ENCODE measurements at regions not wholly inside any gene's neighbourhood (a gene's known extent, or its start where the extent isn't known, plus 50 kb on each side); places are given as distances from the start of the nearest gene placed in this dataset.
A peak's percentile ranks its signal among the peaks of the same experiment; 100 is the strongest.
"Not testable (repeated sequence)": the region's sequence is repeated elsewhere in the genome, so short reads cannot be mapped to it uniquely, and the experiment has no call there.

DNA sequence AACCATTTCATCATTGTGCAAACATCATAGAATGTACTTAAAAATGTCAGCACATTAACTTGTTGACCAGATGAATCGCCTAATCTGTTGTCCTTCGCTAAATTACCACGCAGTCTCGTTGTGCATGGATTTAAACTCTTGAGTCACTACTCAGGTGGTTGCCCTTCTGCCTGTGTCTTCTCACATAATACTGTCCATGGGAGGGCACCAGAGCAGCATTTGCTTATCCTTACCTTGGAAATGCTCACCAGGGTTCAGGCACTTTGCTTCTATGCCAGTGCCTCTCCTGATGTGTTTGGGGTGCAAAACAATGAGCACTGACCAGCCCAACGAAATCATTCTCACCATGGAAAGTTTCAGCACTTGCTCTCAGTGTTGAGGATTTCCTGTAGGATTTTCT, 559.9 kb downstream of the RWDD3 start:
- Histone ChIP-seq H3K27ac (ENCODE audit: low read length) (no peak overlapping the region), H3K36me3 (ENCODE audit: insufficient read depth, low read depth, low read length) (no peaks in the 10 kb centered on the region), H3K9ac (ENCODE audit: low read depth, low read length) (no peak overlapping the region), H3K4me3 (ENCODE audit: low read length) (0 out of 2 replicates have a peak overlapping the region, but pooled peaks have one; percentile 21), H3K4me1 (ENCODE audit: insufficient read depth, low read length) (peaks cover 12% of the 10 kb centered on the region; the same call in 1 of the 2 replicates), H3K27me3 (ENCODE audit: insufficient read depth, low read length) (no peaks in the 10 kb centered on the region), H3K9me3 (ENCODE audit: insufficient read depth, low read depth, low read length) (peaks cover 5% of the 10 kb centered on the region; the same call in 1 of the 2 replicates)

DNA sequence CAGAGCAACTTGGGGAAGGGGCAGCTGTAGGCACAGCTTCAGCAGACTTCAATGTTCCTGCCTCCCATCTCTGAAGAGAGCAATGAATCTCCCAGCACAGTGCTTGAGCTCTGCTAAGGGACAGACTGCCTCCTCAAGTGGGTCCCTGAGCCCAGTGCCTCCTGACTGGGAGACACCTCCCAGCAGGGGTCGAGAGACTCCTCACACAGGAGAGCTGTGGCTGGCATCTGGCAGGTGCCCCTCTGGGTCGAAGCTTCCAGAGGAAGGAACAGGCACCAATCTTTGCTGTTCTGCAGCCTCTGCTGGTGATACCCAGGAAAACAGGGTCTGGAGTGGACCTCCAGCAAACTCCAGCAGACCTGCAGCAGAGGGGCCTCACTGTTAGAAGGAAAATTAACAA, 563.8 kb downstream of the RWDD3 start:
- not testable (repeated sequence) for H3K36me3 ChIP-seq (ENCODE audit: insufficient read depth, low read depth, low read length); H3K9me3 ChIP-seq (ENCODE audit: insufficient read depth, low read depth, low read length); H3K9ac ChIP-seq (ENCODE audit: low read depth, low read length); H3K27ac ChIP-seq (ENCODE audit: low read length); H3K4me3 ChIP-seq (ENCODE audit: low read length); H3K27me3 ChIP-seq (ENCODE audit: insufficient read depth, low read length)
- H3K4me1 ChIP-seq (ENCODE audit: insufficient read depth, low read length): peaks cover 12% of the 10 kb centered on the region; the same call in 1 of the 2 replicates

DNA sequence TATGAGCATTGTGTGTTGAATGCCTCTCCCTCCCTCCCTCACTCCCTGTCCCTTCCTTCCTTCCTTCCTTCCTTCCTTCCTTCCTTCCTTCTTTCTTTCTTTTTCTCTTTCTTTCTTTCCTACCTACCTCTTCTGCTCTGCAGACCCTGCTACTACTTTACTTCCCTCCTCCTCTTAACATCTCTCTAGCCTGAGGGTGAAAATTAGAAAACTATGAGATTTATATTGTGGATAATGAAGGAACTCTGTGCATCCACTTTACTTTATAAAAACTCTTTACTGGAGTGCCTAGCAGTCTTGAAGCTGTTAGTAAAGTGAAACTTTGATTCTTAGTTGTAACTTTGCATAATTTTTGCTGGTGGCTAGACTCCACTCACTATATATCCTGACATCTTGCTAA, 572.2 kb downstream of the RWDD3 start:
- Histone ChIP-seq H3K4me1 (ENCODE audit: insufficient read depth, low read length) (peaks cover 11% of the 10 kb centered on the region; the same call in 1 of the 2 replicates), H3K27ac (ENCODE audit: low read length) (no peak overlapping the region), H3K27me3 (ENCODE audit: insufficient read depth, low read length) (no peaks in the 10 kb centered on the region), H3K36me3 (ENCODE audit: insufficient read depth, low read depth, low read length) (no peaks in the 10 kb centered on the region), H3K4me3 (ENCODE audit: low read length) (no peak overlapping the region), H3K9me3 (ENCODE audit: insufficient read depth, low read depth, low read length) (no peaks in the 10 kb centered on the region), H3K9ac (ENCODE audit: low read depth, low read length) (no peak overlapping the region)

DNA sequence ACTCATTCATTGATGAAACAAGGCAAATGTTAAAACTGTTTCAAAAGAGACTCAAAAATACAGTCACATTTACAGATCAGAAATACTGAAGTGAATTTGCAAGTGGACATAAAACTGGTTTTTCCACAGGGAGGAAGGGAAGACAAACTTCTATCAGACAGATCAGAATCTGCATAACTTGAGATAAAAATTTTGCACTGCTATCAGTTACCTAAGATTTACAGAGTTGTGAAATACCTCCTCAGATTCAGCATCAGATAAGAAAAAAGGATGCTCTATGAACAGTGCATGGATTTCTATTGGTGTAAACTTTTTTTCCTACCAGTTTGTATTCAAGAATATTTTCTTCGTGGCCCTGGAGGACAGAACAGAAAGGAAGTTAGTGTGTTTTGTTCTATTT, 575.4 kb downstream of the RWDD3 start:
- peaks cover 11% of the 10 kb centered on the region; the same call in 1 of the 2 replicates for H3K4me1 ChIP-seq (ENCODE audit: insufficient read depth, low read length)
- no peak overlapping the region for H3K4me3 ChIP-seq (ENCODE audit: low read length)
- H3K9ac ChIP-seq (ENCODE audit: low read depth, low read length): no peak overlapping the region
- H3K36me3 ChIP-seq (ENCODE audit: insufficient read depth, low read depth, low read length): no peaks in the 10 kb centered on the region
- H3K27me3 ChIP-seq (ENCODE audit: insufficient read depth, low read length): no peaks in the 10 kb centered on the region
- no peak overlapping the region for H3K27ac ChIP-seq (ENCODE audit: low read length)
- no peaks in the 10 kb centered on the region for H3K9me3 ChIP-seq (ENCODE audit: insufficient read depth, low read depth, low read length)

DNA sequence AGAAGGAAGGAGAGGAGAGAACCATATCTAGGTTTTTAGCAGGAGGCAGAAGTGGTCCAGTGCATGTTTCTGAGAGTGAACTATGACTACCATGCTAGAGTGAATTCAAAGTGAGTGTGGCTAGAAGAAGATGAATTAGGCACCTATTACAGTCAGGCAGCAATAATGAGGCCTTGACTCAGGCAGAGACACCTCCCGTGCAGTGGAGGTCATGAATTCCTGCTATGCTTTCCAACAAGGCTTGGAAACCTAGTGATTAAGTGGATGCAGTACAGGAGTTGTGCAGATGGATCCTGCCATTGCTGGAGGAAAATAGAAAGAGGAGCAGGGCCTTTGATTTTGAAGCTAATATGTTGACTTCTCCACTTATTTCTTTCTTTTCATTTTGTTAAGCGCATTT, 581.5 kb downstream of the RWDD3 start:
- no peaks in the 10 kb centered on the region for H3K36me3 ChIP-seq (ENCODE audit: insufficient read depth, low read depth, low read length)
- no peaks in the 10 kb centered on the region for H3K27me3 ChIP-seq (ENCODE audit: insufficient read depth, low read length)
- no peaks in the 10 kb centered on the region for H3K9me3 ChIP-seq (ENCODE audit: insufficient read depth, low read depth, low read length)
- H3K27ac ChIP-seq (ENCODE audit: low read length): no peak overlapping the region
- no peak overlapping the region for H3K9ac ChIP-seq (ENCODE audit: low read depth, low read length)
- no peak overlapping the region for H3K4me3 ChIP-seq (ENCODE audit: low read length)
- H3K4me1 ChIP-seq (ENCODE audit: insufficient read depth, low read length): peaks cover 8% of the 10 kb centered on the region; the same call in 1 of the 2 replicates

DNA sequence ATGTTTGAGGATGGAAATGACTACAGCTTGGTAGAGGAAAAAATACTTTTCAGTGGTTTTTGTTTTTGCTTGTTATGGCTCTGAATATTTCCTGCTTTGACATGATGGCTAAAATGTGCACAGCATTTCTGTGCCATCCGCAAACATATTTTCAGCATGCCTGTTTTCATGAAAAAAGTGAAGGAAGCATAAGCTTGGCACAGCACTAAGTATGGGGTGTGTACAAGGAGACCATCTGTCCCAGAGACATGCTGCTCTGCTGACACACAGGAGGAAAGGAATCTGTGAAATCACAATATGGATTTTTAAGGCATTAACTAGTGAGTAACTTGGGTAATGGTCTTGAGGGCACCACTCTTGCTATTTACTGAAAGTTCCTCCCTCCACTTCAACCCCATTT, 595.5 kb downstream of the RWDD3 start:
- H3K4me3 ChIP-seq (ENCODE audit: low read length): no peak overlapping the region
- no peaks in the 10 kb centered on the region for H3K9me3 ChIP-seq (ENCODE audit: insufficient read depth, low read depth, low read length)
- H3K4me1 ChIP-seq (ENCODE audit: insufficient read depth, low read length): no peaks in the 10 kb centered on the region; the same call in 1 of the 2 replicates
- H3K27me3 ChIP-seq (ENCODE audit: insufficient read depth, low read length): no peaks in the 10 kb centered on the region
- H3K9ac ChIP-seq (ENCODE audit: low read depth, low read length): no peak overlapping the region
- no peak overlapping the region for H3K27ac ChIP-seq (ENCODE audit: low read length)
- H3K36me3 ChIP-seq (ENCODE audit: insufficient read depth, low read depth, low read length): no peaks in the 10 kb centered on the region

DNA sequence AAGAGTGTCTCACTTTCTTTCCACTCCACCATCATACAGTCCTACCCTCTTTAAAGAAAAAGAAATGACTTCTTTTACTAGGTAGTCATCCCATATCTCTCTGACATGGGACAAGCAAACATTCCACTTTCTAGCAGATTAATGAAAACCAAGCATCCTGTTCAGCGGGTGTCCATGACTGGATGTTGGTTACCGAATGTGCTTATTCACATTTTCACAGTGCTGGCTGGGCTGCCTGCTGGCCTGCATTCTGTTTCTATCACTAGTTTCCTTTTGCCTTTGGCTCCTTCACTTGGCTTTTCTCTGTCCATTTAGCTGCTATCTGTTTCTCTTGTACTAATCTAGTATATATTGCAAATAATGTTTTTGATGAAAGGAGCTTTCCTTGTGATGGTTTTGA, 598.4 kb downstream of the RWDD3 start:
- Histone ChIP-seq H3K4me3 (ENCODE audit: low read length) (no peak overlapping the region), H3K27me3 (ENCODE audit: insufficient read depth, low read length) (no peaks in the 10 kb centered on the region), H3K4me1 (ENCODE audit: insufficient read depth, low read length) (no peaks in the 10 kb centered on the region; the same call in 1 of the 2 replicates), H3K9me3 (ENCODE audit: insufficient read depth, low read depth, low read length) (peaks cover 4% of the 10 kb centered on the region; the same call in 1 of the 2 replicates), H3K36me3 (ENCODE audit: insufficient read depth, low read depth, low read length) (no peaks in the 10 kb centered on the region), H3K9ac (ENCODE audit: low read depth, low read length) (no peak overlapping the region), H3K27ac (ENCODE audit: low read length) (no peak overlapping the region)

DNA sequence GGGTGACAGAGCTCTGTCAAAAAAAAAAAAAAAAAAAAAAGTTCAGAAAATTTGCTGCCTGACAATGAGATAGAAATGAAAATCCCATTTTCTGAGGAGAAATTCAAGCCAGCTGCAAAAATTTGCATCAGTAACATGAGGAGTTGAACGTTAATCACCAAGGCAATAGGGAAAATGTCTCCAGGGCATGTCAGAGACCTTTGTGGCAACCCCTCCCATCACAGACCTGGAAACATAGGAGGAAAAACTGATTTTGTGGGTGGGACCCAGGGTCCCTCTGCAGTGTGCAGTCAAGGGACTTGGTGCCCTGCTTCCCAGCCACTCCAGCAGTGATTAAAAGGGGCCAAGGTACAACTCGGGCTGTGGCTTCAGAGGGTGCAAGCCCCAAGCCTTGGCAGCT, 615.4 kb downstream of the RWDD3 start:
- Histone ChIP-seq H3K4me3 (ENCODE audit: low read length) (no peak overlapping the region), H3K27me3 (ENCODE audit: insufficient read depth, low read length) (no peaks in the 10 kb centered on the region), H3K9me3 (ENCODE audit: insufficient read depth, low read depth, low read length) (no peaks in the 10 kb centered on the region), H3K4me1 (ENCODE audit: insufficient read depth, low read length) (no peaks in the 10 kb centered on the region), H3K36me3 (ENCODE audit: insufficient read depth, low read depth, low read length) (no peaks in the 10 kb centered on the region), H3K27ac (ENCODE audit: low read length) (no peak overlapping the region), H3K9ac (ENCODE audit: low read depth, low read length) (no peak overlapping the region)

DNA sequence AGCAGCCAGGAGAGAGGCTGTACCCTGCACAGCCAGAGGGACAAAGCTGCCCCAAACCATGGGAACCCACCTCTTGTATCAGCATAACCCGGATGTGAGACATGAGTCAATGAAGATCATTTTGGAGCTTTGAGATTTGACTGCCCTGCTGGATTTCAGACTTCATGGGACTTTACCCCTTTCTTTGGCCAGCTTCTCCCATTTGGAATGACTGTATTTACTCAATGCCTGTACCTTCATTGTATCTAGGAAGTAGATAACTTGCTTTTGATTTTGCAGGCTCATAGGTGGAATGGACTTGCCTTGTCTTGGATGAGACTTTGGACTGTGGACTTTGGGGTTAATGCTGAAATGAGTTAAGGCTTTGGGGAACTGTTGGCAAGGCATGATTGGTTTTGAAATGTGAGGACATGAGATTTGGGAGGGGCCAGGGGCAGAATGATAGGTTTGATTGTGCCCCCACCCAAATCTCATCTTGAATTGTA, 616.2 kb downstream of the RWDD3 start:
- Histone ChIP-seq H3K36me3 (ENCODE audit: insufficient read depth, low read depth, low read length) (no peaks in the 10 kb centered on the region), H3K4me3 (ENCODE audit: low read length) (no peak overlapping the region), H3K27ac (ENCODE audit: low read length) (no peak overlapping the region), H3K27me3 (ENCODE audit: insufficient read depth, low read length) (no peaks in the 10 kb centered on the region), H3K4me1 (ENCODE audit: insufficient read depth, low read length) (no peaks in the 10 kb centered on the region), H3K9me3 (ENCODE audit: insufficient read depth, low read depth, low read length) (no peaks in the 10 kb centered on the region), H3K9ac (ENCODE audit: low read depth, low read length) (no peak overlapping the region)

DNA sequence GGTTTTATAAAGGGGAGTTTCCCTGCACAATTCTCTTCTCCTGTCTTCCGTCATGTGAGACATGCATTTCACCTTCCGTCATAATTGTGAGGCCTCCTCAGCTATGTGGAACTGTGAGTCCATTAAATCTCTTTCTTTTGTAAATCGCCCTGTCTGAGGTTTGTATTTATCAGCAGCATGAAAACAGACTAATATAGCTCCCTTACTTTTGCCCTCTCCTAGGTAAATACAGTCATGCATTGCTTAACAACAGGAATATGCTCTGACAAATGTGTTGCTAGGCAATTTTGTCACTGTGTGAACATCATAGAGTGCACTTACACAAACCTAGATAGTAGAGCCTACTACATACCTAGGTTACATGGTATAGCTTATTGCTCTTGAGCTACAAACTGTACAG, 616.8 kb downstream of the RWDD3 start:
- Histone ChIP-seq H3K27me3 (ENCODE audit: insufficient read depth, low read length) (no peaks in the 10 kb centered on the region), H3K27ac (ENCODE audit: low read length) (no peak overlapping the region), H3K9ac (ENCODE audit: low read depth, low read length) (no peak overlapping the region), H3K4me1 (ENCODE audit: insufficient read depth, low read length) (no peaks in the 10 kb centered on the region), H3K9me3 (ENCODE audit: insufficient read depth, low read depth, low read length) (no peaks in the 10 kb centered on the region), H3K36me3 (ENCODE audit: insufficient read depth, low read depth, low read length) (no peaks in the 10 kb centered on the region), H3K4me3 (ENCODE audit: low read length) (no peak overlapping the region)

DNA sequence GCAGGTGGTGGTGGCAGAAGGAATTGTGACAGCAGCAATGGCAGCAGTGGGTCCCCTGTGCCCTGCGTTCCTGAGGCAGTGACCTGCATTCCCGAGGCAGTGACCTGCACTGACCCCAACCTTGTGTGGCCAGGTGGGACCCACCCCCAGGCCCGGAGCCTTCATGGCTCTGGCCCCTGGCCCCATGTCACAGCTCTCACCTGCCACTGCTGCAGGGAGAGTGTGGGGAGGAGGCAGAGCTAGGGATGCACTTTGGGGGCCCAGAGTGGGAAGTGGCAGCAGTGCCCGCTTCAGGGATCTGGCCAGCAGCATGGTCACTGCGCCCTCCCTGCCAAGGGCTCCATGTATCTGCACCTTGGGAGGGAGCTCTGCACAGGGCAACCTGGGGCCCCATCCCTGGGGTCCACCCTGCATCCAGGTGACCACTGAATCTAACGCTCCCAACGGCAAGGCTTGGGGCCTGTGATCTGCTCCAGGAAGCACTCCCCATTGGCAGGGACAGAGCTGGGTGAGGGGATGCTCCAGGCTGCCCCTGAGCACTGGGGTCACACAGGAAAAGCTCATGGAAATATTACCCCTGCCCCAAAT, 618.6 kb downstream of the RWDD3 start:
- Histone ChIP-seq H3K4me1 (ENCODE audit: insufficient read depth, low read length) (no peaks in the 10 kb centered on the region), H3K27me3 (ENCODE audit: insufficient read depth, low read length) (no peaks in the 10 kb centered on the region), H3K9ac (ENCODE audit: low read depth, low read length) (no peak overlapping the region), H3K4me3 (ENCODE audit: low read length) (no peak overlapping the region), H3K9me3 (ENCODE audit: insufficient read depth, low read depth, low read length) (no peaks in the 10 kb centered on the region), H3K36me3 (ENCODE audit: insufficient read depth, low read depth, low read length) (no peaks in the 10 kb centered on the region), H3K27ac (ENCODE audit: low read length) (no peak overlapping the region)

DNA sequence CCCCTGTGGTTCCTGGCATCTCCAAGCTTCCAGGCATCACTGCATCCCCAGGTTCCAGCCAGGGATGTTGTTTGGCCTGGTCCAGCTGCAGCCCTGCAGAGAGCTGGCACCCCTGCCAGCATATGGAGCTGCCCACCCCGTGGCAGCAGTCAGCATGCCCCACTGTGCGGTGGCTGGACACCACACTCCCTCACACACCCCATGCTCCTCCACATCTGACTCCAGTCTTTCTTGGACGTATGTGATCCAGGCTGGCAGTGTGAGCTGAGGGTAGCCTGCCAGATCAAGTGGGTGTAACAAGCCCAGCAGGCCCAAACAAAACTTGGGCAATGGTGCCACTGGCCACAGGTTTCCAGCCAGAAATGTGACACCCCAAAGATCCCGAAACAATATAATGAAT, 620.4 kb downstream of the RWDD3 start:
- no peaks in the 10 kb centered on the region for H3K4me1 ChIP-seq (ENCODE audit: insufficient read depth, low read length)
- H3K27me3 ChIP-seq (ENCODE audit: insufficient read depth, low read length): no peaks in the 10 kb centered on the region
- no peak overlapping the region for H3K4me3 ChIP-seq (ENCODE audit: low read length)
- no peaks in the 10 kb centered on the region for H3K36me3 ChIP-seq (ENCODE audit: insufficient read depth, low read depth, low read length)
- H3K27ac ChIP-seq (ENCODE audit: low read length): no peak overlapping the region
- H3K9ac ChIP-seq (ENCODE audit: low read depth, low read length): no peak overlapping the region
- no peaks in the 10 kb centered on the region for H3K9me3 ChIP-seq (ENCODE audit: insufficient read depth, low read depth, low read length)
